ENCODE measurements at regions not wholly inside any gene's neighbourhood (a gene's known extent, or its start where the extent isn't known, plus 50 kb on each side); places are given as distances from the start of the nearest gene placed in this dataset.

GRCh38 chr1:62386351-62387121, 50.3 kb upstream of the USP1 start:
- DNase-seq (ENCODE audit: low spot score in 2 of 2): no peak
- no peaks in the 10 kb centered on the region for H3K4me1 ChIP-seq
- no peaks in the 10 kb centered on the region for H3K9me3 ChIP-seq
- no peaks in the 10 kb centered on the region for H3K27me3 ChIP-seq
- no peak for TF ChIP-seq CTCF (IDR thresholded peaks at IDR 0.05)
- TF ChIP-seq POLR2AphosphoS5 (IDR thresholded peaks at IDR 0.05): no peak
- no peak for TF ChIP-seq POLR2A (IDR thresholded peaks at IDR 0.05)
- H3K4me3 ChIP-seq: no peak overlapping the region
- intact Hi-C loops (cut with DNase I; ENCODE audit: low total_unique reads): no loop called here
- no peaks in the 10 kb centered on the region for H3K36me3 ChIP-seq
- no peak overlapping the region for H3K27ac ChIP-seq
